ENCODE measurements at regions not wholly inside any gene's neighbourhood (a gene's known extent, or its start where the extent isn't known, plus 50 kb on each side); places are given as distances from the start of the nearest gene placed in this dataset.

GRCh38 chr16:5906351-5906750 is 808.8 kb upstream of the EEF2KMT start:
- Mint-ChIP-seq H3K4me3 (no peak overlapping the region), H3K9me3 (peaks cover 8% of the 10 kb centered on the region), H3K27ac (no peak overlapping the region), H3K4me1 (no peaks in the 10 kb centered on the region), H3K36me3 (no peaks in the 10 kb centered on the region), H3K27me3 (no peaks in the 10 kb centered on the region)
- no peak for ATAC-seq

- peak; percentile 8 for ATAC-seq
- Mint-ChIP-seq H3K4me1 (no peaks in the 10 kb centered on the region), H3K36me3 (no peaks in the 10 kb centered on the region), H3K4me3 (no peak overlapping the region), H3K27me3 (no peaks in the 10 kb centered on the region), H3K27ac (no peak overlapping the region), H3K9me3 (peaks cover 8% of the 10 kb centered on the region)
Observed at GRCh38 chr16:5905935-5906334, 808.3 kb upstream of the EEF2KMT start.

GRCh38 chr16:5903832-5904231 is 806.2 kb upstream of the EEF2KMT start:
- Mint-ChIP-seq H3K36me3 (no peaks in the 10 kb centered on the region), H3K4me1 (no peaks in the 10 kb centered on the region), H3K27me3 (no peaks in the 10 kb centered on the region), H3K9me3 (peaks cover 19% of the 10 kb centered on the region), H3K4me3 (no peak overlapping the region), H3K27ac (no peak overlapping the region)
- ATAC-seq, result no peak

GRCh38 chr16:5903153-5903552 is 805.6 kb upstream of the EEF2KMT start:
- no peaks in the 10 kb centered on the region for H3K36me3 Mint-ChIP-seq
- no peak overlapping the region for H3K27ac Mint-ChIP-seq
- no peak for ATAC-seq
- H3K27me3 Mint-ChIP-seq, result no peaks in the 10 kb centered on the region
- no peaks in the 10 kb centered on the region for H3K4me1 Mint-ChIP-seq
- H3K9me3 Mint-ChIP-seq, result peaks cover 19% of the 10 kb centered on the region
- H3K4me3 Mint-ChIP-seq, result no peak overlapping the region

- Mint-ChIP-seq H3K9me3 (peaks cover 15% of the 10 kb centered on the region), H3K27me3 (no peaks in the 10 kb centered on the region), H3K4me1 (no peaks in the 10 kb centered on the region), H3K4me3 (no peak overlapping the region), H3K36me3 (no peaks in the 10 kb centered on the region), H3K27ac (no peak overlapping the region)
- no peak for ATAC-seq
Observed at GRCh38 chr16:5900046-5900445, 802.5 kb upstream of the EEF2KMT start.

GRCh38 chr16:5895976-5896375 is 798.4 kb upstream of the EEF2KMT start:
- no peaks in the 10 kb centered on the region for H3K4me1 Mint-ChIP-seq
- H3K9me3 Mint-ChIP-seq, result peaks cover 16% of the 10 kb centered on the region
- no peak overlapping the region for H3K4me3 Mint-ChIP-seq
- no peaks in the 10 kb centered on the region for H3K27me3 Mint-ChIP-seq
- H3K27ac Mint-ChIP-seq, result no peak overlapping the region
- ATAC-seq, result no peak
- no peaks in the 10 kb centered on the region for H3K36me3 Mint-ChIP-seq

- Mint-ChIP-seq H3K27me3 (no peaks in the 10 kb centered on the region), H3K27ac (no peak overlapping the region)
- ATAC-seq, result no peak
Observed at GRCh38 chr16:5895137-5895536, 797.5 kb upstream of the EEF2KMT start.

GRCh38 chr16:5891296-5891695 is 793.7 kb upstream of the EEF2KMT start:
- no peak overlapping the region for H3K27ac Mint-ChIP-seq
- no peak for ATAC-seq
- peaks cover 11% of the 10 kb centered on the region for H3K9me3 Mint-ChIP-seq
- H3K4me3 Mint-ChIP-seq, result no peak overlapping the region
- no peaks in the 10 kb centered on the region for H3K36me3 Mint-ChIP-seq
- H3K27me3 Mint-ChIP-seq, result no peaks in the 10 kb centered on the region
- no peaks in the 10 kb centered on the region for H3K4me1 Mint-ChIP-seq

More at GRCh38 chr16:5895137-5895536, 797.5 kb upstream of the EEF2KMT start:
- no peaks in the 10 kb centered on the region for H3K36me3 Mint-ChIP-seq
- no peaks in the 10 kb centered on the region for H3K4me1 Mint-ChIP-seq
- H3K4me3 Mint-ChIP-seq, result no peak overlapping the region
- peaks cover 12% of the 10 kb centered on the region for H3K9me3 Mint-ChIP-seq

- no peaks in the 10 kb centered on the region for H3K4me1 Mint-ChIP-seq
- no peak overlapping the region for H3K4me3 Mint-ChIP-seq
- H3K27me3 Mint-ChIP-seq, result no peaks in the 10 kb centered on the region
- H3K27ac Mint-ChIP-seq, result no peak overlapping the region
- no peak for ATAC-seq
- H3K36me3 Mint-ChIP-seq, result no peaks in the 10 kb centered on the region
- H3K9me3 Mint-ChIP-seq, result peaks cover 6% of the 10 kb centered on the region
Observed at GRCh38 chr16:5885521-5885920, 787.9 kb upstream of the EEF2KMT start.

- Mint-ChIP-seq H3K9me3 (peaks cover 6% of the 10 kb centered on the region), H3K27me3 (no peaks in the 10 kb centered on the region), H3K36me3 (no peaks in the 10 kb centered on the region), H3K27ac (no peak overlapping the region), H3K4me1 (no peaks in the 10 kb centered on the region), H3K4me3 (no peak overlapping the region)
- no peak for ATAC-seq
Observed at GRCh38 chr16:5884996-5885395, 787.4 kb upstream of the EEF2KMT start.

- Mint-ChIP-seq H3K27ac (no peak overlapping the region), H3K9me3 (peaks cover 4% of the 10 kb centered on the region), H3K4me1 (no peaks in the 10 kb centered on the region), H3K36me3 (no peaks in the 10 kb centered on the region), H3K27me3 (no peaks in the 10 kb centered on the region), H3K4me3 (no peak overlapping the region)
- no peak for ATAC-seq
Observed at GRCh38 chr16:5884339-5884738, 786.7 kb upstream of the EEF2KMT start.

GRCh38 chr16:5882087-5882640 is 784.6 kb upstream of the EEF2KMT start:
- no peak overlapping the region for H3K4me3 Mint-ChIP-seq
- H3K9me3 Mint-ChIP-seq, result no peaks in the 10 kb centered on the region
- no peaks in the 10 kb centered on the region for H3K4me1 Mint-ChIP-seq
- H3K36me3 Mint-ChIP-seq, result no peaks in the 10 kb centered on the region
- ATAC-seq, result no peak
- H3K27ac Mint-ChIP-seq, result no peak overlapping the region
- H3K27me3 Mint-ChIP-seq, result no peaks in the 10 kb centered on the region

GRCh38 chr16:5875416-5875815 is 777.8 kb upstream of the EEF2KMT start:
- Mint-ChIP-seq H3K27ac (no peak overlapping the region), H3K36me3 (no peaks in the 10 kb centered on the region), H3K9me3 (peaks cover 11% of the 10 kb centered on the region), H3K4me1 (no peaks in the 10 kb centered on the region), H3K27me3 (no peaks in the 10 kb centered on the region), H3K4me3 (no peak overlapping the region)
- no peak for ATAC-seq

- no peaks in the 10 kb centered on the region for H3K36me3 Mint-ChIP-seq
- no peaks in the 10 kb centered on the region for H3K4me1 Mint-ChIP-seq
- peaks cover 13% of the 10 kb centered on the region for H3K9me3 Mint-ChIP-seq
- H3K27me3 Mint-ChIP-seq, result no peaks in the 10 kb centered on the region
- no peak for ATAC-seq
- H3K27ac Mint-ChIP-seq, result no peak overlapping the region
- H3K4me3 Mint-ChIP-seq, result no peak overlapping the region
Observed at GRCh38 chr16:5874899-5875298, 777.3 kb upstream of the EEF2KMT start.

GRCh38 chr16:5873221-5873620 is 775.6 kb upstream of the EEF2KMT start:
- H3K36me3 Mint-ChIP-seq, result no peaks in the 10 kb centered on the region
- peaks cover 13% of the 10 kb centered on the region for H3K9me3 Mint-ChIP-seq
- no peak for ATAC-seq
- no peak overlapping the region for H3K4me3 Mint-ChIP-seq
- no peak overlapping the region for H3K27ac Mint-ChIP-seq
- H3K4me1 Mint-ChIP-seq, result no peaks in the 10 kb centered on the region
- H3K27me3 Mint-ChIP-seq, result no peaks in the 10 kb centered on the region

- H3K4me1 Mint-ChIP-seq, result no peaks in the 10 kb centered on the region
- no peaks in the 10 kb centered on the region for H3K27me3 Mint-ChIP-seq
- H3K36me3 Mint-ChIP-seq, result no peaks in the 10 kb centered on the region
- H3K9me3 Mint-ChIP-seq, result peaks cover 10% of the 10 kb centered on the region
- H3K4me3 Mint-ChIP-seq, result no peak overlapping the region
- ATAC-seq, result no peak
- no peak overlapping the region for H3K27ac Mint-ChIP-seq
Observed at GRCh38 chr16:5870886-5871691, 773.5 kb upstream of the EEF2KMT start.
